ENCODE measurements at regions not wholly inside any gene's neighbourhood (a gene's known extent, or its start where the extent isn't known, plus 50 kb on each side); places are given as distances from the start of the nearest gene placed in this dataset.

GRCh38 chr7:145957160-145957890 is 159.3 kb upstream of the CNTNAP2 start:
- TF ChIP-seq, protein P1, sequence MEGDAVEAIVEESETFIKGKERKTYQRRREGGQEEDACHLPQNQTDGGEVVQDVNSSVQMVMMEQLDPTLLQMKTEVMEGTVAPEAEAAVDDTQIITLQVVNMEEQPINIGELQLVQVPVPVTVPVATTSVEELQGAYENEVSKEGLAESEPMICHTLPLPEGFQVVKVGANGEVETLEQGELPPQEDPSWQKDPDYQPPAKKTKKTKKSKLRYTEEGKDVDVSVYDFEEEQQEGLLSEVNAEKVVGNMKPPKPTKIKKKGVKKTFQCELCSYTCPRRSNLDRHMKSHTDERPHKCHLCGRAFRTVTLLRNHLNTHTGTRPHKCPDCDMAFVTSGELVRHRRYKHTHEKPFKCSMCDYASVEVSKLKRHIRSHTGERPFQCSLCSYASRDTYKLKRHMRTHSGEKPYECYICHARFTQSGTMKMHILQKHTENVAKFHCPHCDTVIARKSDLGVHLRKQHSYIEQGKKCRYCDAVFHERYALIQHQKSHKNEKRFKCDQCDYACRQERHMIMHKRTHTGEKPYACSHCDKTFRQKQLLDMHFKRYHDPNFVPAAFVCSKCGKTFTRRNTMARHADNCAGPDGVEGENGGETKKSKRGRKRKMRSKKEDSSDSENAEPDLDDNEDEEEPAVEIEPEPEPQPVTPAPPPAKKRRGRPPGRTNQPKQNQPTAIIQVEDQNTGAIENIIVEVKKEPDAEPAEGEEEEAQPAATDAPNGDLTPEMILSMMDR (IDR thresholded peaks at IDR 0.05 in 8 of 11, conservative IDR thresholded peaks at IDR 0.05 in 3 of 11): no peak
- TF ChIP-seq POLR2AphosphoS5 (IDR thresholded peaks at IDR 0.05) (no peak), POLR2A (IDR thresholded peaks at IDR 0.05) (no peak)
- H3K4me3 ChIP-seq: no peak overlapping the region
- 62 to 83% (median 74%) methylated on average over 2 of the region's 2 CpGs for WGBS, 5 donors
- intact Hi-C loops (cut with DNase I; ENCODE audit: low total_unique reads): no loop called here
- no peak for DNase-seq
- H3K36me3 ChIP-seq: no peaks in the 10 kb centered on the region
- no peaks in the 10 kb centered on the region for H3K4me1 ChIP-seq
- no peak overlapping the region for H3K27ac ChIP-seq
- peaks cover 0 to 14% (median under 1%) of the 10 kb centered on the region in 8 donors for H3K9me3 ChIP-seq
- H3K27me3 ChIP-seq (replicated peaks in 1 of 7): no peaks in the 10 kb centered on the region

- no peak for DNase-seq
- Histone ChIP-seq H3K4me1 (no peaks in the 10 kb centered on the region), H3K36me3 (no peaks in the 10 kb centered on the region), H3K27me3 (replicated peaks in 1 of 7) (no peaks in the 10 kb centered on the region), H3K9me3 (peaks cover 0 to 26% (median 8%) of the 10 kb centered on the region in 8 donors), H3K27ac (no peak overlapping the region), H3K4me3 (no peak overlapping the region)
- intact Hi-C loops (cut with DNase I; ENCODE audit: low total_unique reads): no loop called here
- 85 to 96% (median 88%) methylated on average over 1 of the region's 1 CpG for WGBS, 5 donors
- TF ChIP-seq, protein P1 (IDR thresholded peaks at IDR 0.05 in 8 of 11, conservative IDR thresholded peaks at IDR 0.05 in 3 of 11): no peak
- TF ChIP-seq POLR2A (IDR thresholded peaks at IDR 0.05) (no peak), POLR2AphosphoS5 (IDR thresholded peaks at IDR 0.05) (no peak)
Measured at GRCh38 chr7:145951566-145951965, 165.0 kb upstream of the CNTNAP2 start.

- H3K4me1 ChIP-seq: no peaks in the 10 kb centered on the region
- DNase-seq: no peak
- H3K27me3 ChIP-seq (replicated peaks in 1 of 7): no peaks in the 10 kb centered on the region
- H3K27ac ChIP-seq: no peak overlapping the region
- no peak overlapping the region for H3K4me3 ChIP-seq
- no peak for TF ChIP-seq POLR2AphosphoS5 (IDR thresholded peaks at IDR 0.05)
- TF ChIP-seq, protein P1 (IDR thresholded peaks at IDR 0.05 in 8 of 11, conservative IDR thresholded peaks at IDR 0.05 in 3 of 11): no peak
- TF ChIP-seq POLR2A (IDR thresholded peaks at IDR 0.05): no peak
- peaks cover 0 to 32% (median under 1%) of the 10 kb centered on the region in 8 donors for H3K9me3 ChIP-seq
- 22 to 61% (median 45%) methylated on average over 1 of the region's 1 CpG for WGBS, 5 donors
- intact Hi-C loops (cut with DNase I; ENCODE audit: low total_unique reads): no loop called here
- no peaks in the 10 kb centered on the region for H3K36me3 ChIP-seq
Measured at GRCh38 chr7:145928937-145929336, 187.7 kb upstream of the CNTNAP2 start.

DNA sequence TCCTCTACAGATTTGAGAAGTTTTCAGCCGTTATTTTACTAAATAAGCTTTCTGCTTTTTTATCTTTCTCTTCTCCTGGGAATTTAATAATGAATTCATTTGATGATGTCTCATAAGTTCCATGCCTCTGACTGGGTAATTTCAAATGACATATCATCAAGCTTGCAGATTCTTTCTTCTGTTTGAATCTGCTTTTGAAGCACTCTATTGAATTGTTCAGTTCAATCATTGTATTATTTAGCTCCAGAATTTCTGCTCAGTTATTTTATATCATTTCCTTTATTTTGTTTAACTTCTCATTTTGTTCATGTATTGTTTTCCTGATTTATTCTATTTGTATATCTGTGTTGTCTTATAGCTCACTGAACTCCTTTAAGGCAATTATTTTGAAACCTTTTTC is 196.9 kb upstream of the CNTNAP2 start:
- Histone ChIP-seq H3K4me1 (no peaks in the 10 kb centered on the region), H3K36me3 (no peaks in the 10 kb centered on the region), H3K27me3 (replicated peaks in 1 of 7) (no peaks in the 10 kb centered on the region), H3K4me3 (no peak overlapping the region), H3K9me3 (peaks cover 2 to 75% (median 50%) of the 10 kb centered on the region in 8 donors), H3K27ac (no peak overlapping the region)
- DNase-seq: no peak
- intact Hi-C loops (cut with DNase I; ENCODE audit: low total_unique reads): no loop called here
- TF ChIP-seq POLR2AphosphoS5 (IDR thresholded peaks at IDR 0.05) (no peak), POLR2A (IDR thresholded peaks at IDR 0.05) (no peak)
- TF ChIP-seq, protein P1 (IDR thresholded peaks at IDR 0.05 in 8 of 11, conservative IDR thresholded peaks at IDR 0.05 in 3 of 11): no peak
- WGBS, 5 donors: 79 to 96% (median 89%) methylated on average over 1 of the region's 1 CpG
